Sigmoid colon (tissue), 4 donors: ENCODE measurements at regions not wholly inside any gene's neighbourhood (a gene's known extent, or its start where the extent isn't known, plus 50 kb on each side); places are given as distances from the start of the nearest gene placed in this dataset.

Experiments
- EP300 ChIP-seq, 4 donors: sonication (generic); formaldehyde crosslinking; IDR thresholded peaks; one replicate each; pipeline ENCODE4 v1.6.1; 2017; ENCODE audit warnings: antibody characterized with exemption in 4 of 4
- TF ChIP-seq, protein P1 (sequence below), 4 experiments: fragments of 450-650 bp in 3 of 4; fragments of 200-600 bp in 1 of 4; IDR thresholded peaks; one replicate each; pipeline ENCODE4 v1.5.1; 2016 to 2019; ENCODE audit warnings: antibody characterized with exemption in 4 of 4, mild to moderate bottlenecking in 3 of 4, moderate library complexity in 2 of 4

DNA sequence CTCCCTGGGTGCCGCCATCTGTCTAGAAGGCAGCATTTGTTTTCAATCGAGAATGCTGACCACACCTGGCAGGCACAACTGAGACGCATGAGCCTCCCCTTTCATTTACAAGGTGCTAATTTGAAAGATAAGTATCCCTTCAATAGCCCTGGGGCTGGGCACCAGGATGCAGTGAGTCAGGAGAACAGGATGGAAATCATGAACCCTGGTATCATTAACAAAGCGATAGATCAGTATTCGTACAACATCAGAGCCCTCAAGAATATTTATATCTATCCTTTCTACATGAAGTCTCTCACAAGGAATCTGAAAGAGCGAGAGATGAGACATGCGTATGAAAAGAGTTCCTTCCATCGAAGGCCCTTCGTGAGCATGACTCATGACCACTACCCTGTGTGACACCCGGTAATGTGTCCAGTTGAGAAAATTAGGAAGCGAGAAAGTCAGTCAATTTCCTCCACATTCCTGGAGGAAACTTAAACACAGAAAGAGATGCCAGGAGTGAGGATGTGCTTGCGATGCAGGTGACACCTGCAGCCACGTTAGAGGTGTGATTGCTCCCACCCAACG lies 123.1 kb upstream of the PITRM1 start:
- TF ChIP-seq, protein P1, sequence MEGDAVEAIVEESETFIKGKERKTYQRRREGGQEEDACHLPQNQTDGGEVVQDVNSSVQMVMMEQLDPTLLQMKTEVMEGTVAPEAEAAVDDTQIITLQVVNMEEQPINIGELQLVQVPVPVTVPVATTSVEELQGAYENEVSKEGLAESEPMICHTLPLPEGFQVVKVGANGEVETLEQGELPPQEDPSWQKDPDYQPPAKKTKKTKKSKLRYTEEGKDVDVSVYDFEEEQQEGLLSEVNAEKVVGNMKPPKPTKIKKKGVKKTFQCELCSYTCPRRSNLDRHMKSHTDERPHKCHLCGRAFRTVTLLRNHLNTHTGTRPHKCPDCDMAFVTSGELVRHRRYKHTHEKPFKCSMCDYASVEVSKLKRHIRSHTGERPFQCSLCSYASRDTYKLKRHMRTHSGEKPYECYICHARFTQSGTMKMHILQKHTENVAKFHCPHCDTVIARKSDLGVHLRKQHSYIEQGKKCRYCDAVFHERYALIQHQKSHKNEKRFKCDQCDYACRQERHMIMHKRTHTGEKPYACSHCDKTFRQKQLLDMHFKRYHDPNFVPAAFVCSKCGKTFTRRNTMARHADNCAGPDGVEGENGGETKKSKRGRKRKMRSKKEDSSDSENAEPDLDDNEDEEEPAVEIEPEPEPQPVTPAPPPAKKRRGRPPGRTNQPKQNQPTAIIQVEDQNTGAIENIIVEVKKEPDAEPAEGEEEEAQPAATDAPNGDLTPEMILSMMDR (IDR thresholded peaks at IDR 0.05): no peak
- TF ChIP-seq EP300 (IDR thresholded peaks at IDR 0.05): no peak
